ENCODE measurements at regions not wholly inside any gene's neighbourhood (a gene's known extent, or its start where the extent isn't known, plus 50 kb on each side); places are given as distances from the start of the nearest gene placed in this dataset.
A peak's percentile ranks its signal among the peaks of the same experiment; 100 is the strongest.

- in situ Hi-C loops (cut with MboI; ENCODE audit: low pct_unique_long_range_greater_than_20kb, low sequenced_read_pairs, unreplicated experiment) = no loop called here
- TF ChIP-seq CTCF (IDR thresholded peaks at IDR 0.05; ENCODE audit: extremely low read depth, insufficient read depth, missing control alignments) = no peak
- DNase-seq (ENCODE audit: low spot score) = no peak
Observed at GRCh38 chr3:177424521-177424920, 227.2 kb upstream of the TBL1XR1 start.

GRCh38 chr3:177425042-177425441 is 227.8 kb upstream of the TBL1XR1 start:
- TF ChIP-seq CTCF (IDR thresholded peaks at IDR 0.05; ENCODE audit: extremely low read depth, insufficient read depth, missing control alignments) = no peak
- no peak for DNase-seq (ENCODE audit: low spot score)
- in situ Hi-C loops (cut with MboI; ENCODE audit: low pct_unique_long_range_greater_than_20kb, low sequenced_read_pairs, unreplicated experiment) = no loop called here

DNA sequence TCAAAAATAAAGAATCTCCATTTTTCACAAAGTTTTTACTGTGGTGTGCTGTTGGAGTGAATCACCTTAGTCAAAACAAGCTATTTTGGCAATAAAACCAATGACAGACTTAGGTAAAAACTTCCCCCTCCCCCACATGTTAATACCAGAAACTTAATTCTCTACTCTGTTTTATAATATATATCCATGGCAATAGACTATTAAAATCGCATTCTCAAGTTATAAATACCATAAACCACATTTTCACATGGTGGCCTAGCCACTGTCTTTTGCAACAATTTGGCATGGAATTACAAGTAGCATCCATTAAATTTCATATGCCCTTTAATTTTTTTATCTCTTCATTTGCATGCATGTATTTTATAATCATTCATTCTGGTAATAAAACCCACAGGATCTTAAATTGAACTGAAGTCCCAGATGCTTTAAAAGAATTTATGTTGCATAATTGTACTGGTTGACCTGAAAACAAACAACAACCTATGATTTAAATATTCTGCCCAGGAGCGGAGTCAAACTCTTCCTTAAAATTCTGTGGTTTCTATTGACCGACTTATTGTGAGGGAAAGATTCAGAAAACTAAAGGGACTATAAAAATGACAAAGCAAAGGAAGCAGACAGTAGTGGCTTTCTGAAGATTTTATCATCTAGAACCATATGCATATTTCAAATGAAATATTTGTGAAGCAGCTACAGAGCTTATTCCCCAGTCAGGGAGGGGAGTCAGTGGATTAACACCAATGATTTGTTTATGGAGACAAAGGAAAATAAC is 229.0 kb upstream of the TBL1XR1 start:
- TF ChIP-seq CTCF (IDR thresholded peaks at IDR 0.05; ENCODE audit: extremely low read depth, insufficient read depth, missing control alignments) = no peak
- no peak for DNase-seq (ENCODE audit: low spot score)
- in situ Hi-C loops (cut with MboI; ENCODE audit: low pct_unique_long_range_greater_than_20kb, low sequenced_read_pairs, unreplicated experiment) = no loop called here

DNA sequence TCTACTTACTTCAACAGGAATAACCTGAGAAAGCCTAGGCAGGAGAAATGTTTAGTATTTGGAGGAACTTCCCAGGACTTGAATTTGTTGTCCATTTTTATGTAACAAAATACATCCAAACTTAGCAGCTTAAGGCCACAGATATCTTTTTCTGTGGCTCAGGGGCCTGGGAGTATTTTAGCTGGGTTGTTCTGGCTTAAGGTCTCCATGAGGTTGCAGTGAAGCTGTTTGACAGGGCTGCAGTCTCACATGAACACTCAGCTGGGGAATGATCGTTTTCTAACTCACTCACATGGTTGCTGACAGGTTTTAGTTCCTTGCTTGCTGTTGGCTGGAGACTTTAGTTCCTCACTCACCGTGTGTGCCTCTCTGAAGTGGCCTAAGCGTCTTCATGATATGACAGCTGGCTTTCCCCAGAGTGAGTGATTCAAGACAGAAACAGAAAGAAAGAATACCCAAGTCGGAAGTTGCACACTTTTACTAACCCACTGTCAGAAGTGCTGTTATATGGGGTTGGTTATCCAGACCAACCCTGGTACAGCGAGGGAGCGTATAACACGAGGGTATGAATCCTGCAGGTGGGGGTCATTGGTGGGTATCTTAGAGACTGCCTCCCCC is 229.7 kb upstream of the TBL1XR1 start:
- DNase-seq (ENCODE audit: low spot score) = peak; percentile 76
- in situ Hi-C loops (cut with MboI; ENCODE audit: low pct_unique_long_range_greater_than_20kb, low sequenced_read_pairs, unreplicated experiment) = no loop called here
- no peak for TF ChIP-seq CTCF (IDR thresholded peaks at IDR 0.05; ENCODE audit: extremely low read depth, insufficient read depth, missing control alignments)

- no peak for TF ChIP-seq CTCF (IDR thresholded peaks at IDR 0.05; ENCODE audit: extremely low read depth, insufficient read depth, missing control alignments)
- in situ Hi-C loops (cut with MboI; ENCODE audit: low pct_unique_long_range_greater_than_20kb, low sequenced_read_pairs, unreplicated experiment) = no loop called here
- no peak for DNase-seq (ENCODE audit: low spot score)
Observed at GRCh38 chr3:177427540-177427939, 230.3 kb upstream of the TBL1XR1 start.

GRCh38 chr3:177429079-177429478 is 231.8 kb upstream of the TBL1XR1 start:
- DNase-seq (ENCODE audit: low spot score) = no peak
- in situ Hi-C loops (cut with MboI; ENCODE audit: low pct_unique_long_range_greater_than_20kb, low sequenced_read_pairs, unreplicated experiment) = no loop called here
- TF ChIP-seq CTCF (IDR thresholded peaks at IDR 0.05; ENCODE audit: extremely low read depth, insufficient read depth, missing control alignments) = no peak
